BLaER1 treated with 17β-estradiol and CSF1 and Interleukin-3, amounts not matched to agents 10 nM and 100 nM (cell line): ENCODE measurements at regions not wholly inside any gene's neighbourhood (a gene's known extent, or its start where the extent isn't known, plus 50 kb on each side); places are given as distances from the start of the nearest gene placed in this dataset.
A peak's percentile ranks its signal among the peaks of the same experiment; 100 is the strongest.

Source experiments
- H3K27ac ChIP-seq, 11 experiments: shearing (Covaris generic); formaldehyde crosslinking; 2 replicates each; pipeline ENCODE4 v1.8.1; 2022
- H3K27me3 ChIP-seq, 11 experiments: shearing (Covaris generic); formaldehyde crosslinking; 2 replicates each; pipeline ENCODE4 v1.8.1; 2022
- H3K36me3 ChIP-seq, 11 experiments: shearing (Covaris generic); formaldehyde crosslinking; 2 replicates each; pipeline ENCODE4 v1.8.1; 2022
- H3K4me1 ChIP-seq, 10 experiments: shearing (Covaris generic); formaldehyde crosslinking; 2 replicates each; pipeline ENCODE4 v1.8.1; 2022
- H3K4me2 ChIP-seq, 11 experiments: shearing (Covaris generic); formaldehyde crosslinking; 2 replicates each; pipeline ENCODE4 v1.8.1; 2022
- H3K4me3 ChIP-seq, 10 experiments: shearing (Covaris generic); formaldehyde crosslinking; 2 replicates each; pipeline ENCODE4 v1.8.1; 2022
- H3K9ac ChIP-seq, 11 experiments: shearing (Covaris generic); formaldehyde crosslinking; 2 replicates each; pipeline ENCODE4 v1.8.1; 2022
- H3K9me3 ChIP-seq, 11 experiments: shearing (Covaris generic); formaldehyde crosslinking; replicated peaks in 1 of 11; 2 replicates each; pipeline ENCODE4 v1.8.1; 2022
- H4K20me1 ChIP-seq, 11 experiments: shearing (Covaris generic); formaldehyde crosslinking; 2 replicates each; pipeline ENCODE4 v1.8.1; 2022
- Cebpa-rat ChIP-seq, 11 experiments: shearing (Covaris generic); IDR thresholded peaks; 2 replicates each; pipeline ENCODE4 v1.8.1; 2022

GRCh38 chr2:12326449-12327190, 390.1 kb upstream of the TRIB2 start:
- no peak overlapping the region for H3K4me3 ChIP-seq
- TF ChIP-seq Cebpa-rat (IDR thresholded peaks at IDR 0.05): no peak
- no peak overlapping the region for H3K9ac ChIP-seq
- no peak overlapping the region for H3K27ac ChIP-seq
- H3K36me3 ChIP-seq: no peaks in the 10 kb centered on the region
- peaks cover 3 to 45% (median 29%) of the 10 kb centered on the region in 11 experiments; a peak in 21 of 22 replicates for H3K9me3 ChIP-seq
- H4K20me1 ChIP-seq: no peaks in the 10 kb centered on the region
- 0 out of 22 replicates have a peak overlapping the region, but pooled peaks of 1 of the 11 experiments have one; percentile 7 for H3K4me2 ChIP-seq
- peaks cover 0 to 7% (median 0%) of the 10 kb centered on the region in 10 experiments; a peak in 6 of 20 replicates for H3K4me1 ChIP-seq
- H3K27me3 ChIP-seq: no peaks in the 10 kb centered on the region

GRCh38 chr2:12330916-12331315, 385.8 kb upstream of the TRIB2 start:
- H3K4me3 ChIP-seq: no peak overlapping the region
- H3K4me1 ChIP-seq: peaks cover 0 to 17% (median 11%) of the 10 kb centered on the region in 10 experiments; a peak in 17 of 20 replicates
- H4K20me1 ChIP-seq: no peaks in the 10 kb centered on the region
- no peak overlapping the region for H3K9ac ChIP-seq
- H3K36me3 ChIP-seq: no peaks in the 10 kb centered on the region
- no peak for TF ChIP-seq Cebpa-rat (IDR thresholded peaks at IDR 0.05)
- no peaks in the 10 kb centered on the region for H3K27me3 ChIP-seq
- H3K9me3 ChIP-seq: peaks cover 12 to 48% (median 29%) of the 10 kb centered on the region in 11 experiments
- H3K4me2 ChIP-seq: no peak overlapping the region
- no peak overlapping the region for H3K27ac ChIP-seq

GRCh38 chr2:12331698-12332097, 385.0 kb upstream of the TRIB2 start:
- H3K4me3 ChIP-seq: no peak overlapping the region
- H3K36me3 ChIP-seq: no peaks in the 10 kb centered on the region
- H4K20me1 ChIP-seq: no peaks in the 10 kb centered on the region
- H3K27me3 ChIP-seq: no peaks in the 10 kb centered on the region
- H3K4me2 ChIP-seq: no peak overlapping the region
- peaks cover 0 to 16% (median 11%) of the 10 kb centered on the region in 10 experiments; a peak in 14 of 20 replicates for H3K4me1 ChIP-seq
- no peak for TF ChIP-seq Cebpa-rat (IDR thresholded peaks at IDR 0.05)
- no peak overlapping the region for H3K27ac ChIP-seq
- H3K9me3 ChIP-seq: peaks cover 20 to 50% (median 35%) of the 10 kb centered on the region in 11 experiments
- no peak overlapping the region for H3K9ac ChIP-seq

- Histone ChIP-seq H3K27me3 (no peaks in the 10 kb centered on the region), H3K9me3 (peaks cover 21 to 47% (median 28%) of the 10 kb centered on the region in 11 experiments), H4K20me1 (no peaks in the 10 kb centered on the region), H3K27ac (no peak overlapping the region), H3K4me2 (no peak overlapping the region), H3K36me3 (no peaks in the 10 kb centered on the region), H3K9ac (no peak overlapping the region), H3K4me3 (no peak overlapping the region), H3K4me1 (peaks cover 0 to 16% (median 11%) of the 10 kb centered on the region in 10 experiments; a peak in 14 of 20 replicates)
- TF ChIP-seq Cebpa-rat (IDR thresholded peaks at IDR 0.05): no peak
Measured at GRCh38 chr2:12333293-12333692, 383.4 kb upstream of the TRIB2 start.

GRCh38 chr2:12334412-12334966, 382.2 kb upstream of the TRIB2 start:
- Histone ChIP-seq H3K9me3 (peaks cover 18 to 38% (median 23%) of the 10 kb centered on the region in 11 experiments), H3K9ac (no peak overlapping the region), H4K20me1 (no peaks in the 10 kb centered on the region), H3K27ac (no peak overlapping the region), H3K4me2 (peak overlapping the region in 9 of 11 experiments; percentile 1 to 67 (median 47); a peak in 15 of 22 replicates), H3K36me3 (no peaks in the 10 kb centered on the region), H3K4me3 (no peak overlapping the region), H3K27me3 (no peaks in the 10 kb centered on the region), H3K4me1 (peaks cover 0 to 16% (median 11%) of the 10 kb centered on the region in 10 experiments; a peak in 14 of 20 replicates)
- TF ChIP-seq Cebpa-rat (IDR thresholded peaks at IDR 0.05): no peak

GRCh38 chr2:12335131-12335530, 381.6 kb upstream of the TRIB2 start:
- peaks cover 0 to 16% (median 11%) of the 10 kb centered on the region in 10 experiments; a peak in 14 of 20 replicates for H3K4me1 ChIP-seq
- H3K4me2 ChIP-seq: peak overlapping the region in 8 of 11 experiments; percentile 1 to 67 (median 48); a peak in 13 of 22 replicates
- H3K4me3 ChIP-seq: no peak overlapping the region
- peaks cover 18 to 38% (median 23%) of the 10 kb centered on the region in 11 experiments for H3K9me3 ChIP-seq
- no peak for TF ChIP-seq Cebpa-rat (IDR thresholded peaks at IDR 0.05)
- H3K27ac ChIP-seq: no peak overlapping the region
- no peaks in the 10 kb centered on the region for H3K27me3 ChIP-seq
- no peaks in the 10 kb centered on the region for H3K36me3 ChIP-seq
- H4K20me1 ChIP-seq: no peaks in the 10 kb centered on the region
- no peak overlapping the region for H3K9ac ChIP-seq

- Histone ChIP-seq H3K9me3 (peaks cover 18 to 36% (median 23%) of the 10 kb centered on the region in 11 experiments), H3K9ac (no peak overlapping the region), H3K27ac (no peak overlapping the region), H3K4me1 (peaks cover 0 to 16% (median 11%) of the 10 kb centered on the region in 10 experiments; a peak in 14 of 20 replicates), H3K36me3 (no peaks in the 10 kb centered on the region), H3K4me2 (no peak overlapping the region), H3K27me3 (no peaks in the 10 kb centered on the region), H3K4me3 (no peak overlapping the region), H4K20me1 (no peaks in the 10 kb centered on the region)
- no peak for TF ChIP-seq Cebpa-rat (IDR thresholded peaks at IDR 0.05)
Measured at GRCh38 chr2:12335995-12336394, 380.7 kb upstream of the TRIB2 start.

- no peak overlapping the region for H3K4me2 ChIP-seq
- H3K27me3 ChIP-seq: no peaks in the 10 kb centered on the region
- H3K4me3 ChIP-seq: no peak overlapping the region
- peaks cover 0 to 12% (median 9%) of the 10 kb centered on the region in 10 experiments; a peak in 14 of 20 replicates for H3K4me1 ChIP-seq
- peaks cover 18 to 36% (median 23%) of the 10 kb centered on the region in 11 experiments for H3K9me3 ChIP-seq
- H3K36me3 ChIP-seq: no peaks in the 10 kb centered on the region
- H4K20me1 ChIP-seq: no peaks in the 10 kb centered on the region
- H3K9ac ChIP-seq: no peak overlapping the region
- H3K27ac ChIP-seq: no peak overlapping the region
- no peak for TF ChIP-seq Cebpa-rat (IDR thresholded peaks at IDR 0.05)
Measured at GRCh38 chr2:12338946-12339697, 377.6 kb upstream of the TRIB2 start.

- Histone ChIP-seq H3K4me3 (no peak overlapping the region), H4K20me1 (no peaks in the 10 kb centered on the region), H3K27ac (no peak overlapping the region), H3K9ac (no peak overlapping the region), H3K4me1 (peaks cover 0 to 2% (median under 1%) of the 10 kb centered on the region in 10 experiments; a peak in 9 of 20 replicates), H3K9me3 (peaks cover 17 to 35% (median 20%) of the 10 kb centered on the region in 11 experiments), H3K36me3 (no peaks in the 10 kb centered on the region), H3K27me3 (no peaks in the 10 kb centered on the region), H3K4me2 (no peak overlapping the region)
- no peak for TF ChIP-seq Cebpa-rat (IDR thresholded peaks at IDR 0.05)
Measured at GRCh38 chr2:12340164-12340563, 376.6 kb upstream of the TRIB2 start.
